H1 (cell line): ENCODE measurements at regions not wholly inside any gene's neighbourhood (a gene's known extent, or its start where the extent isn't known, plus 50 kb on each side); places are given as distances from the start of the nearest gene placed in this dataset.

Experiments used
- CTCF ChIA-PET: fragments of 300-600 bp; sonication (Branson Sonifier 250); formaldehyde crosslinking; loops from one replicate; lab custom pipeline; 2021; ENCODE audit not compliant: partially characterized antibody; lab: Charles Lee
- POLR2A ChIA-PET: fragments of 300-600 bp; sonication (Branson Sonifier 250); formaldehyde crosslinking; loops from one replicate; lab custom pipeline; 2021; ENCODE audit warnings: inconsistent platforms; ENCODE audit not compliant: partially characterized antibody; lab: Charles Lee
- DNase-seq, 2 experiments: peaks; one replicate each; pipeline versions ENCODE4 v3.0.0 to v3.0.0-alpha.2; 2010 to 2022; ENCODE audit warnings: low spot score in 2 of 2, low read depth in 1 of 2, mixed read lengths in 1 of 2
- FAIRE-seq: peaks from 2 replicates; lab custom pipeline; 2011; peaks lifted over from hg19 to GRCh38; lab: Jason Lieb, UNC
- H2AFZ ChIP-seq: 2 replicates; pipeline ENCODE4 v1.8.1; 2012; ENCODE audit warnings: low read length, inconsistent platforms
- H2AK5ac ChIP-seq: 2 replicates; pipeline ENCODE4 v1.6.1; 2013; ENCODE audit warnings: low read depth, low read length
- H2BK120ac ChIP-seq: replicated peaks from 2 replicates; pipeline ENCODE3; 2013; ENCODE audit warnings: low read depth, low read length, inconsistent platforms
- H2BK12ac ChIP-seq: 2 replicates; pipeline ENCODE4 v1.6.1; 2013; ENCODE audit warnings: low read depth, low read length
- H2BK15ac ChIP-seq: 2 replicates; pipeline ENCODE4 v1.6.1; 2013; ENCODE audit warnings: low read length
- H2BK20ac ChIP-seq: 2 replicates; pipeline ENCODE4 v1.6.1; 2013; ENCODE audit warnings: low read length
- H2BK5ac ChIP-seq: 2 replicates; pipeline ENCODE4 v1.6.1; 2013; ENCODE audit warnings: low read depth, low read length
- H3K14ac ChIP-seq: 2 replicates; pipeline ENCODE4 v1.6.1; 2013; ENCODE audit warnings: inconsistent platforms; ENCODE audit not compliant: insufficient read length
- H3K18ac ChIP-seq: 2 replicates; pipeline ENCODE4 v1.6.1; 2013; ENCODE audit warnings: low read length; ENCODE audit errors: extremely low read depth
- H3K23ac ChIP-seq: 2 replicates; pipeline ENCODE4 v1.6.1; 2013; ENCODE audit warnings: inconsistent platforms; ENCODE audit not compliant: insufficient read length
- H3K23me2 ChIP-seq: 2 replicates; pipeline ENCODE4 v1.6.1; 2013; ENCODE audit warnings: low read depth, low read length
- H3K27ac ChIP-seq: 2 replicates; pipeline ENCODE4 v1.6.1; 2011; ENCODE audit warnings: low read depth, low read length, inconsistent platforms
- H3K27me3 ChIP-seq, 4 experiments: replicated peaks in 1 of 4; 1 replicate in 1 of 4; 2 replicates in 3 of 4; pipeline versions ENCODE4 v1.6.1 to v1.8.1; 2011 to 2013; ENCODE audit warnings: low read length in 3 of 4, mild to moderate bottlenecking in 3 of 4, inconsistent platforms in 2 of 4, mixed read lengths in 2 of 4, moderate library complexity in 1 of 4; ENCODE audit not compliant: control insufficient read depth in 3 of 4, insufficient read depth in 3 of 4; ENCODE audit errors: extremely low read depth in 1 of 4
- H3K36me3 ChIP-seq, 4 experiments: 2 replicates each; pipeline versions ENCODE4 v1.6.1 to v1.8.1; 2011 to 2013; ENCODE audit warnings: mild to moderate bottlenecking in 4 of 4, low read length in 3 of 4, moderate library complexity in 2 of 4, control low read depth in 1 of 4, inconsistent platforms in 1 of 4; ENCODE audit not compliant: insufficient read depth in 4 of 4, control insufficient read depth in 2 of 4
- H3K4ac ChIP-seq: replicated peaks from 2 replicates; pipeline ENCODE3; 2013; ENCODE audit warnings: low read length, low read depth, mixed read lengths, inconsistent platforms; ENCODE audit not compliant: insufficient read length
- H3K4me1 ChIP-seq, 4 experiments: replicated peaks in 1 of 4; 1 replicate in 1 of 4; 2 replicates in 3 of 4; pipeline versions ENCODE4 v1.6.1 to v1.8.1; 2011 to 2013; ENCODE audit warnings: low read length in 3 of 4, inconsistent platforms in 2 of 4, mixed read lengths in 1 of 4; ENCODE audit not compliant: insufficient read depth in 4 of 4, control insufficient read depth in 3 of 4
- H3K4me2 ChIP-seq, 2 experiments: 2 replicates each; pipeline versions ENCODE4 v1.6.1 to v1.8.1; 2011 to 2013; ENCODE audit warnings: low read depth in 2 of 2, low read length in 2 of 2, control low read depth in 1 of 2, inconsistent platforms in 1 of 2, mild to moderate bottlenecking in 1 of 2; ENCODE audit not compliant: insufficient read depth in 1 of 2
- H3K4me3 ChIP-seq, 4 experiments: fragments of 200-600, 300-600 bp in 1 of 4; sonication (generic), shearing (Covaris generic), sonication (Bioruptor Twin) in 1 of 4; 2 replicates each; pipeline versions ENCODE4 v1.5.1 to v1.8.1; 2011 to 2016; ENCODE audit warnings: low read length in 4 of 4, low read depth in 3 of 4, control low read depth in 2 of 4, inconsistent platforms in 2 of 4, mild to moderate bottlenecking in 2 of 4, mixed read lengths in 1 of 4, moderate library complexity in 1 of 4; ENCODE audit not compliant: insufficient read depth in 2 of 4; ENCODE audit errors: extremely low read depth in 1 of 4
- H3K56ac ChIP-seq: replicated peaks from 2 replicates; pipeline ENCODE3; 2013; ENCODE audit warnings: low read depth, mild to moderate bottlenecking, mixed read lengths, low read length, inconsistent platforms; ENCODE audit not compliant: insufficient read length
- H3K79me1 ChIP-seq: 2 replicates; pipeline ENCODE4 v1.6.1; 2013; ENCODE audit warnings: low read depth, low read length, control low read depth
- H3K79me2 ChIP-seq, 2 experiments: 2 replicates each; pipeline versions ENCODE4 v1.6.1 to v1.8.1; 2012 to 2013; ENCODE audit warnings: low read length in 2 of 2, mild to moderate bottlenecking in 2 of 2, inconsistent platforms in 1 of 2; ENCODE audit not compliant: insufficient read depth in 2 of 2, control insufficient read depth in 1 of 2
- H3K9ac ChIP-seq, 4 experiments: replicated peaks in 1 of 4; 1 replicate in 1 of 4; 2 replicates in 3 of 4; pipeline versions ENCODE4 v1.6.1 to v1.8.1; 2011 to 2013; ENCODE audit warnings: low read depth in 3 of 4, low read length in 3 of 4, control low read depth in 2 of 4, mild to moderate bottlenecking in 2 of 4, moderate library complexity in 2 of 4, inconsistent platforms in 1 of 4; ENCODE audit errors: extremely low read depth in 1 of 4
- H3K9me3 ChIP-seq, 2 experiments: 2 replicates each; pipeline versions ENCODE4 v1.6.1 to v1.8.1; 2012 to 2013; ENCODE audit warnings: mild to moderate bottlenecking in 2 of 2, moderate library complexity in 2 of 2, control low read depth in 1 of 2, inconsistent platforms in 1 of 2, low read depth in 1 of 2, low read length in 1 of 2, mixed read lengths in 1 of 2; ENCODE audit not compliant: insufficient read depth in 2 of 2
- H4K20me1 ChIP-seq, 2 experiments: replicated peaks in 1 of 2; 2 replicates each; pipeline versions ENCODE3 to v1.8.1; 2011 to 2013; ENCODE audit warnings: inconsistent platforms in 2 of 2, low read length in 2 of 2, mild to moderate bottlenecking in 1 of 2; ENCODE audit not compliant: insufficient read depth in 2 of 2, control insufficient read depth in 1 of 2
- H4K5ac ChIP-seq: 2 replicates; pipeline ENCODE4 v1.6.1; 2013; ENCODE audit warnings: low read length, low read depth, mixed read lengths, inconsistent platforms; ENCODE audit not compliant: insufficient read length
- H4K8ac ChIP-seq: 2 replicates; pipeline ENCODE4 v1.8.0; 2013; ENCODE audit warnings: mild to moderate bottlenecking, moderate library complexity, low read length, inconsistent platforms; ENCODE audit not compliant: insufficient read depth; ENCODE audit errors: extremely low read depth
- H4K91ac ChIP-seq: replicated peaks from 2 replicates; pipeline ENCODE3; 2013; ENCODE audit warnings: low read length, mixed read lengths, inconsistent platforms; ENCODE audit not compliant: insufficient read length
- BACH1 ChIP-seq: IDR thresholded peaks from 2 replicates; pipeline ENCODE4 v1.6.1; 2012; ENCODE audit warnings: low read length, improper control_type of control experiment
- BCL11A ChIP-seq, 2 experiments: IDR thresholded peaks; one replicate each; pipeline ENCODE4 v1.6.1; 2011; ENCODE audit warnings: low read depth in 2 of 2, low read length in 2 of 2, mild to moderate bottlenecking in 2 of 2
- BRCA1 ChIP-seq: IDR thresholded peaks from 2 replicates; pipeline ENCODE4 v1.6.1; 2012; ENCODE audit warnings: low read depth, low read length, improper control_type of control experiment
- EZH2 ChIP-seq: fragments of 200-600 bp; sonication (generic); IDR thresholded peaks from 2 replicates; pipeline ENCODE4 v1.7.1; 2012; ENCODE audit warnings: low read depth, mild to moderate bottlenecking, moderate library complexity, low read length, inconsistent platforms; ENCODE audit not compliant: severe bottlenecking
- GTF2F1 ChIP-seq: IDR thresholded peaks from 2 replicates; pipeline ENCODE4 v1.6.1; 2012; ENCODE audit warnings: low read depth, low read length, improper control_type of control experiment, borderline replicate concordance
- NANOG ChIP-seq: IDR thresholded peaks from 2 replicates; pipeline ENCODE4 v1.6.1; 2011; ENCODE audit warnings: low read length, low read depth, mild to moderate bottlenecking, inconsistent platforms; ENCODE audit not compliant: insufficient read depth, poor library complexity, severe bottlenecking
- NRF1 ChIP-seq: IDR thresholded peaks from 2 replicates; pipeline ENCODE4 v1.6.1; 2011; ENCODE audit warnings: mild to moderate bottlenecking, low read depth, low read length, improper control_type of control experiment
- RBBP5 ChIP-seq: IDR thresholded peaks from 2 replicates; pipeline ENCODE4 v1.7.1; 2012; ENCODE audit warnings: low read depth, mild to moderate bottlenecking, inconsistent platforms, low read length, moderate library complexity, borderline replicate concordance
- RNF2 ChIP-seq: fragments of 200-900, 300-1000 bp; sonication (generic); IDR thresholded peaks from 2 replicates; pipeline ENCODE4 v1.7.1; 2016; ENCODE audit warnings: borderline replicate concordance, low read depth, mild to moderate bottlenecking, antibody characterized with exemption, low read length; ENCODE audit not compliant: poor library complexity, severe bottlenecking; ENCODE audit errors: missing control alignments
- SP2 ChIP-seq: IDR thresholded peaks from 2 replicates; pipeline ENCODE4 v1.6.1; 2012; ENCODE audit warnings: mild to moderate bottlenecking, low read length, inconsistent platforms
- TBP ChIP-seq: IDR thresholded peaks from 2 replicates; pipeline ENCODE4 v1.6.1; 2011; ENCODE audit warnings: low read depth, low read length, improper control_type of control experiment
- WGBS, 2 experiments: shearing (Covaris generic) in 1 of 2; methylation state at CpG; one replicate each; pipeline versions ENCODE4 v1.1.6 to v1.1.7; 2013 to 2015; ENCODE audit warnings: low lambda C conversion rate in 2 of 2, mixed read lengths in 2 of 2, inconsistent platforms in 1 of 2, low coverage in 1 of 2, missing lambda C conversion rate in 1 of 2; ENCODE audit not compliant: insufficient replicate concordance in 2 of 2, insufficient coverage in 1 of 2, insufficient read length in 1 of 2; ENCODE audit errors: extremely low coverage in 1 of 2, missing lambda C conversion rate in 1 of 2; 5-methylcytosine and 5-hydroxymethylcytosine counted together
- TF ChIP-seq, protein P1 (sequence below): IDR thresholded peaks from 2 replicates; pipeline ENCODE4 v1.6.1; 2012; ENCODE audit warnings: inconsistent platforms

DNA sequence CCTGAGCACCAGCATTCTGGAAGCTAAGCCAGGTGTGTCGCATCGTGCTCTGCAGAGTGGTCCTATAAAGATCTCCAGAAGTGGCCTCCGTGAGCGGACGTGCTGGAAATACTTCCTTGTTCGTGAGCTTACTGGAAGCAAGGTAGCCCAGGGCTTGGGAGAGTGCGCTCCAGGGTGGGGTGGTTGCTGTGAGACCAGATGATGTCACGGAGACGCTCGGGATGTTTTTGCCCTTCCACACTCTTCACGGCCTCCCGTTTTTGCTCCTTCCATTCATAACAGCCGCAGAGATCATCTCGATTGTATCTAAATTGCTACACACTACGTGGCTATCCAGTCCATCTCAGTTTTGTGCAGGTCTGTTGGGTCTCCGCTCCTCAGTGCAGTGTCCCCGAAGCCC is 373.4 kb downstream of the THBS2 start:
- Histone ChIP-seq H2BK5ac (no peak overlapping the region), H3K79me2 (no peaks in the 10 kb centered on the region), H2BK120ac (no peak overlapping the region), H2BK20ac (no peak overlapping the region), H4K20me1 (no peaks in the 10 kb centered on the region), H2AFZ (no peak overlapping the region), H3K4me1 (no peaks in the 10 kb centered on the region), H2AK5ac (no peak overlapping the region), H3K4me3 (no peak overlapping the region), H2BK12ac (peak overlapping the region; percentile 17; the same call in 1 of the 2 replicates), H3K27me3 (peaks cover 0 to 11% (median 9%) of the 10 kb centered on the region in 4 experiments; a peak in 4 of 7 replicates), H4K5ac (no peak overlapping the region), H3K27ac (no peak overlapping the region), H3K4ac (no peak overlapping the region), H3K23ac (no peak overlapping the region), H3K18ac (no peak overlapping the region; the same call in 1 of the 2 replicates), H4K91ac (no peak overlapping the region), H3K9me3 (no peaks in the 10 kb centered on the region), H3K4me2 (no peak overlapping the region), H3K14ac (no peak overlapping the region), H3K36me3 (no peaks in the 10 kb centered on the region), H3K56ac (no peak overlapping the region), H4K8ac (no peak overlapping the region), H2BK15ac (no peak overlapping the region), H3K9ac (no peak overlapping the region), H3K23me2 (no peaks in the 10 kb centered on the region), H3K79me1 (no peaks in the 10 kb centered on the region)
- POLR2A ChIA-PET = interaction anchor here (1.1 kb wide), 1 partner anchor 14 kb away, joined by 4 read pairs; no protein-coding TSS in a partner anchor
- 82% methylated on average over 17 of the region's 17 CpGs; no CpG with 5 or more reads in 1 of the 2 experiments for WGBS, 2 experiments
- DNase-seq (no peak), FAIRE-seq (no peak)
- CTCF ChIA-PET = interaction anchor here (0.8 to 1.3 kb wide), 6 partner anchors 10 to 511 kb away, joined by 3 to 4 read pairs (median 4); no protein-coding TSS in a partner anchor
- no peak for TF ChIP-seq GTF2F1
- TF ChIP-seq RBBP5 = no peak
- TF ChIP-seq TBP = no peak
- TF ChIP-seq BCL11A (IDR thresholded peaks at IDR 0.05; ENCODE audit: low read depth in 2 of 2, low read length in 2 of 2) = no peak
- no peak for TF ChIP-seq NANOG
- TF ChIP-seq RNF2 = no peak
- no peak for TF ChIP-seq EZH2
- no peak for TF ChIP-seq BACH1
- no peak for TF ChIP-seq BRCA1
- no peak for TF ChIP-seq SP2
- TF ChIP-seq NRF1 = no peak
- TF ChIP-seq, protein P1, sequence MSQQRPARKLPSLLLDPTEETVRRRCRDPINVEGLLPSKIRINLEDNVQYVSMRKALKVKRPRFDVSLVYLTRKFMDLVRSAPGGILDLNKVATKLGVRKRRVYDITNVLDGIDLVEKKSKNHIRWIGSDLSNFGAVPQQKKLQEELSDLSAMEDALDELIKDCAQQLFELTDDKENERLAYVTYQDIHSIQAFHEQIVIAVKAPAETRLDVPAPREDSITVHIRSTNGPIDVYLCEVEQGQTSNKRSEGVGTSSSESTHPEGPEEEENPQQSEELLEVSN = no peak
